GM19397 (cell line): ENCODE measurements at regions not wholly inside any gene's neighbourhood (a gene's known extent, or its start where the extent isn't known, plus 50 kb on each side); places are given as distances from the start of the nearest gene placed in this dataset.

Experiments
- ATAC-seq: cut with Tn5 transposase; IDR thresholded peaks from one replicate; pipeline ENCODE4 v1.9.1; 2021; ENCODE audit warnings: mild to moderate bottlenecking, moderate library complexity; ENCODE audit not compliant: unreplicated experiment

- ATAC-seq, result no peak
These were observed 312.6 kb upstream of the LMCD1 start for GRCh38 chr3:8189051-8189450.

GRCh38 chr3:8191406-8191805, 310.2 kb upstream of the LMCD1 start:
- no peak for ATAC-seq

- ATAC-seq, result no peak
These were observed 304.2 kb upstream of the LMCD1 start for GRCh38 chr3:8197384-8197783.

GRCh38 chr3:8198605-8199004, 303.0 kb upstream of the LMCD1 start:
- ATAC-seq, result no peak

GRCh38 chr3:8200996-8201395, 300.6 kb upstream of the LMCD1 start:
- ATAC-seq, result no peak

GRCh38 chr3:8201886-8202285, 299.7 kb upstream of the LMCD1 start:
- no peak for ATAC-seq

- no peak for ATAC-seq
These were observed 297.3 kb upstream of the LMCD1 start for GRCh38 chr3:8204331-8204730.

- no peak for ATAC-seq
These were observed 296.6 kb upstream of the LMCD1 start for GRCh38 chr3:8204853-8205650.

GRCh38 chr3:8205881-8206280, 295.7 kb upstream of the LMCD1 start:
- ATAC-seq, result no peak

GRCh38 chr3:8206971-8207617, 294.5 kb upstream of the LMCD1 start:
- ATAC-seq, result no peak

GRCh38 chr3:8210882-8211341, 290.7 kb upstream of the LMCD1 start:
- ATAC-seq, result no peak

GRCh38 chr3:8212794-8213193, 288.8 kb upstream of the LMCD1 start:
- no peak for ATAC-seq

GRCh38 chr3:8213286-8213685, 288.3 kb upstream of the LMCD1 start:
- ATAC-seq, result no peak

GRCh38 chr3:8215821-8216220, 285.8 kb upstream of the LMCD1 start:
- ATAC-seq, result no peak

- no peak for ATAC-seq
These were observed 283.2 kb upstream of the LMCD1 start for GRCh38 chr3:8218353-8218940.

GRCh38 chr3:8220291-8220690, 281.3 kb upstream of the LMCD1 start:
- no peak for ATAC-seq

GRCh38 chr3:8223766-8224165, 277.9 kb upstream of the LMCD1 start:
- ATAC-seq, result no peak

GRCh38 chr3:8224941-8225340, 276.7 kb upstream of the LMCD1 start:
- no peak for ATAC-seq

- ATAC-seq, result no peak
These were observed 267.7 kb upstream of the LMCD1 start for GRCh38 chr3:8233938-8234337.

- ATAC-seq, result no peak
These were observed 265.4 kb upstream of the LMCD1 start for GRCh38 chr3:8236264-8236663.

GRCh38 chr3:8237893-8238292, 263.7 kb upstream of the LMCD1 start:
- no peak for ATAC-seq

- ATAC-seq, result no peak
These were observed 263.2 kb upstream of the LMCD1 start for GRCh38 chr3:8238432-8238831.
